NCI-H2171 treated with DMSO at 0.1 percent for 48 hours (cell line): ENCODE measurements at regions not wholly inside any gene's neighbourhood (a gene's known extent, or its start where the extent isn't known, plus 50 kb on each side); places are given as distances from the start of the nearest gene placed in this dataset.
"Not testable (repeated sequence)": the region's sequence is repeated elsewhere in the genome, so short reads cannot be mapped to it uniquely, and the experiment has no call there.

ENCODE experiments used
- DNase-seq: peaks from one replicate; lab custom pipeline; 2025; lab: John Stamatoyannopoulos, UW

DNA sequence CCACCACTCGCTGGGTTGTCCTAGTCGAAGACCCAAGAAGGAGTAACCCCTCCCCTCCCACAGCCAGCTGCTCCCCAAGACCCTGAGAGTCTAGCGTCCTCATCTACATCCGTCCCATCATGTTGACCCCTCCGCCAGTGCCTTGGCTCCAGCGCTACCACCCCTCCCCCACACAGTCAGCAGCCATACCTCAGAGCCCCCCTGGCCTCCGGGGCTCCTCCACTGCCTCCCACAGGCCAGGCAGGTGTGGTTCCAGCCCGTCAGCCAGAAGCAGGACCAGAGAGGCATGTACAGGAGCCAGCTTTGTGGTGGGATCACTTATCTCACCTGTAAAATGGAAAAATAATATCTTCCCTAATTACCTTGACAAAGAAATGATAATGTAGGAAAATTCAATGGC, 51.5 kb upstream of the PHF21B start:
- no peak for DNase-seq

DNA sequence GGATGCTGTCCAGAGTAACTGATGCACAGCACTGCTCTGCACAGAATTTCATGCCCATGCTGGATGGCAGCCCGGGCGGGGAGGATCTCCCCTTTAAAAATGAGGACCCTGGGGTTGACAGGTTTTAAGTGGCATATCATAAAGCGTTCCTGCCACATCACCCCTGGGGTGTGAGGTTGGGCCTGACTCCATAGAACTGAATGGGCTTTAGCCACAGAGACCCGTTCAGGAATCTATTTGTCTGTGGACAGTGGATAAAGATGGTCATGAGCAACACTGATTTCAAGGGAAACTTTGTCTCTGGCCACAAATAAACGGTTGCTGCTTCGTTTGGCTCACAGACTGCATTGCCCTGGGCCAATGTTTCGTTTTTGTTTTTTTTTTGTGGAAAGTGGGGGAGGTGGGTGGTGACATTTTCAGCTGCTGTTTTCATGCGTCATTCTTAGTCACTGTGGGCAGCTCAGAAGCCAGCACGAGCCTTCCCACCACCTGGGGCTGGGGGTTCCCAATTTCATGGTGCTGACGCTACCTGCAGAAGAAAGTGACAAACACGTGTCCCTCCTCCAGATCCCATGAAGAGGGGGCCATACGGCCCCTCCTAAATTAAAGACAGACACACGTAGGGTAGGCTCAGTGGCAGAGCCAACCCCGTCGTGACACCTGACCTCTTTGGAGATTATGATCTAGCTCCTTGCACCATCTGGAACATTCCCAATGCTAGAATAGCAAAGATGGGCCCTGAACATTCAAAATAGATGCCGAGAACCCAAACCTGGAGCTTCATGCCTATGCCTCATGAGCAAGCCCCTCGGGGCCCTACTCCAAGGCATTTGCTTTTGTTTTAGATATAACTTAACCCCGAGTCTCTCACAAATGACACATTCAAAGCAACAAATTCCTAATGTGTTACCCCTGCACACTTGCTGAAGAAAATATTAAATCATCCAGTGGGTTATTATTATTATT, 54.8 kb upstream of the PHF21B start:
- DNase-seq: no peak

GRCh38 chr22:45065726-45066125, 55.9 kb upstream of the PHF21B start:
- no peak for DNase-seq

- DNase-seq: no peak
Observed at GRCh38 chr22:45067731-45068130, 57.9 kb upstream of the PHF21B start.

GRCh38 chr22:45069925-45070324, 60.1 kb upstream of the PHF21B start:
- DNase-seq: no peak

DNA sequence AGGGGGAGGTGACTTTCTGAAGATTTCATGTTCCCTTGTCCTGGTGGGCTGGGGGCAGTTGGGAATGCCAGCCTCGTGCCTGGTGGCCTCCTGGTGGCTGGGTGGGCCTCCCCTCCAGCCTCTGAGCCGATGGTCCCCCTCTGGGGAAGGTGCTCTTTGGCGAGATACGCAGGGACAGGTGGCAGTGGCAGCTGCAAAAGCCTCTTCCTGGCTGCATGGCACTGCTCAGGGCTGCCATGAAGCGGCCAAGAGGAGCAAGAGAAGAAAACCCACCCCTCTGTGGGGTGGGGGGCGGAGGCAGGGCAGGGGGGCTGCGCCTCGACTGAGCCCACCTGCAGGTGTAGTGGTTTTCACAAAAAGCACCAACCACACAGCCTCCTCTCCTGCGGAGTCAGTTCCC, 61.8 kb upstream of the PHF21B start:
- peak; percentile 56 for DNase-seq

DNA sequence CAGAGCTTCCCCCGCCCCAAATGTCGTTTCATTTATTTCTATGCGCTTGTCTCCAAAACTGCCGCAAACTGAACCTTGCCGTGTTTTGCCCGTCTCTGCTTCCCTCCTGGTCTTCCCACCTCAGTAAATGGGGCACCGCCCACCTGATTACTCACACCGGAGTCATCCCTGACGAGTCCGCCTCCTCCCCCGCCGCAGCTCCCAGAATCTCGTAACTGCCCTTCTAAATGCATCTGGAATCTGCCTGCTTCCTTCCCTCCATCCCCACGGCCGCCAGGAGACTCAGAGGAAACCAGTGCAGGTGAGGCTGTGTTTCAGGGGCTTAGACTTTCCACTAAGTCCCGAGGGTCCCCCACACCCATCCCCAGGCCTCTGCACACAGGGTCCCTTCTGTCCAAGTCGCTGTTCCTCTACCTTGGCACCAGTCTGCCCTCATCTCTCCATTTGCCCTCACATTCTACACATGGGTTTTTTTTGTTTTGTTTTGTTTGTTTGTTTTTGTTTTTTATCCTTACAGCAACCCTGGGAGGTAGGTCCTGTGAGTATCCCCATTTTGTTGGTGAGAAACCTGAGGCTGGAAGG, 62.6 kb upstream of the PHF21B start:
- DNase-seq: no peak

DNA sequence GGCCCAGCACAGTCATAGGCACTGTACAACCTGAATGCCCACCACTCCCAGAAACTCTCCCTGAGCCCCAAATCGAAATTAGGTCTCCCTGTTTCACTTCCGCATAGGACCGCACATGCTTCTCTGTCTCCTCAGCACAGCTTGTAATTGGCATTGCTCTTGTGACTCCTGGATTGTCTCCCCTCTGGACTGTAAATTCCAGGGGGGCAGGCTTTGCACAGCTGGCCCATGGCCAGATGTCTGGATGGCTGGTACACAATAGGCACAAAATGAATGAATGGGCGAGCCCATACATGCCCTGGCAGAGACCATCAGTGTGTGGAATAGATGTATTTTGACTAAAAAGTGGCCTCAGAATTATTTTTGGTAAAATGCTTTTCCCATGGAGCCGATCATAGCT, 63.3 kb upstream of the PHF21B start:
- peak; percentile 28 for DNase-seq

GRCh38 chr22:45077286-45077685, 67.5 kb upstream of the PHF21B start:
- DNase-seq: no peak

DNA sequence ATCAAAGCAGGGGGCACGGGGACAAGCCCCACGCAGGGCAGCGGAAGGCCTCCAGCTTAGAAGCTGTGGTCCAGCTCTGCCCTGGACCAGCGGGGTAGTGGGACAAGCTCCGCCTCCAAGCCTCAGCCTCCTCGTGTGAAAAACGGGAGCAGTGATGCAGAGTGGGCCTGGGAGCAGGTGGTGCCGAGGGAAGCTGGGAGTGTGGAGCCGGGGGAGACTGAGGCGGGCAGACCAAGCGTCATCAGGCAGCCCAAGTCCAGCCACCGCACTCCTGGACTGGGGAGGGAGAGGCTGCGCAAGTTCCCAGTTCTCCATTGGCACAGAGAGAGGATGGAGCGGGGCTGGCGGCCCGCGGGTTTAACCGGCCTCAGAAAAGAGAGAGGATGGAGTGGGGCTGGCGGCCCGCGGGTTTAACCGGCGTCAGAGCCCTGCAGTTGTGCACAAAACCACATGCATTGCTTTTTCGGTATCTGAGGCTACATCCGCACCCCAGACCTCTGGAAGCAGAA, 68.1 kb upstream of the PHF21B start:
- DNase-seq: no peak

- no peak for DNase-seq
Observed at GRCh38 chr22:45082795-45083194, 73.0 kb upstream of the PHF21B start.

- peak; percentile 39 for DNase-seq
Observed at GRCh38 chr22:45083659-45084305, 74.0 kb upstream of the PHF21B start.

DNA sequence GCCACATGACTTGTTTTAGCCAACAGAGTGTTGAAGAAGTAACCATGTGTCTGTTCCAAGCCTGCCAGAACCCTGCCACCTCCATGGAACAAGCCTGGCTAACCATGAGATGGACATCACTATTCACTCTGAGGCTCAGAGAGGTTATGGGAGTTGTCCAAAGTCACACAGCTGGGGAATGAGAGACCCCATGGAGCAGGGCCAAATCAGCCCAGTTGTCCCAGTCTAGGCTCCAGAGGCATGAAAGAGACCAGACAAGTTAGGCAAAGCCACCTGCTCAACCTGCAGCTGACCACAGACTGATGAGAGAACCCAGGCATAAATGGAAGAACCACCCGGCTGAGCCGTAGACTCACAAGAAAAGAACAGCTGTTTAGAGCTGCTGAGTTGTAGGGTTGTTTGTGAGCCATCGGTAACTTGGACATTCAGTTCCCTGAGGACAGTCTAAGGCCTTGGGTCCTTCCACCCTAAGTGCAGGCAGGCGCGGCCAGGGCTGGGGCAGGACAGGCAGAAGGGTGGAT, 74.7 kb upstream of the PHF21B start:
- no peak for DNase-seq

- no peak for DNase-seq
Observed at GRCh38 chr22:45087802-45088201, 75.9 kb upstream of the NUP50 start.

DNA sequence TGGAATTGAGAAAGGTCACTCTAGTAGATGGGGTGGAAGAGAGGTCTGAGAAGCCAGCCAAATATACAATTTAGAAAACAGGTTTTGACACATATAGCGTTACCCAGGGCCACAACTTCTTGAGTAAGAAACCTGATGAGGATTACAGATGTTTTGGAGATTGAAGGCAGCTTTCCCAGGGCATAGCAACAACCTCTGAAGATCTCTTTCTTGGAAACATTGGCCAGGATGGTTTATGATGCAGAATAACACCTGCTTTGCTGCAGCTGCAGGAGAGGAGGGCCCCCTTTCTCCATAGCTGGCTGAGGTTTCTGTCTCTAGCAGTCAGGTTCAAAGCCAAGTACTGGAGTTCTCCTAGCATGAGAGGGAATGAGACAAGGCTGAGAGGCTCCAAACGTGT, 75.1 kb upstream of the NUP50 start:
- no peak for DNase-seq

GRCh38 chr22:45090497-45090910, 73.2 kb upstream of the NUP50 start:
- DNase-seq: no peak

- DNase-seq: no peak
Observed at GRCh38 chr22:45091254-45091854, 72.4 kb upstream of the NUP50 start.

DNA sequence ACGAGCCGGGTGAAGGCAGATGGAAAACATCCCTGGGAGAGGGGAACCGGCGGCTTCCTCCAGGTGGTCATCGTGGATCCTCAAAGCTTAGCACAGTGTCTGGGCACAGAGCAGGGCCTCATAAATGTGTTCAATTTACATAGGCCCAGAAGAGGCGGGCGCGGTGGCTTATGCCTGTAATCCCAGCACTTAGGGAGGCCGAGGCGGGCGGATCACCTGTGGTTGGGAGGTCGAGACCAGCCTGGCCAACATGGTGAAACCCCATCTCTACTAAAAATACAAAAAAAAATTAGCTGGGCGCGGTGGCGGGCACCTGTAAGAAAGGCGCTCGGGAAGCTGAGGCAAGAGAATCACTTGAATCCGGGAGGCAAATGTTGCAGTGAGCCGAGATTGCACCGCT, 71.8 kb upstream of the NUP50 start:
- not testable (repeated sequence) for DNase-seq

GRCh38 chr22:45092644-45093043, 71.1 kb upstream of the NUP50 start:
- no peak for DNase-seq

DNA sequence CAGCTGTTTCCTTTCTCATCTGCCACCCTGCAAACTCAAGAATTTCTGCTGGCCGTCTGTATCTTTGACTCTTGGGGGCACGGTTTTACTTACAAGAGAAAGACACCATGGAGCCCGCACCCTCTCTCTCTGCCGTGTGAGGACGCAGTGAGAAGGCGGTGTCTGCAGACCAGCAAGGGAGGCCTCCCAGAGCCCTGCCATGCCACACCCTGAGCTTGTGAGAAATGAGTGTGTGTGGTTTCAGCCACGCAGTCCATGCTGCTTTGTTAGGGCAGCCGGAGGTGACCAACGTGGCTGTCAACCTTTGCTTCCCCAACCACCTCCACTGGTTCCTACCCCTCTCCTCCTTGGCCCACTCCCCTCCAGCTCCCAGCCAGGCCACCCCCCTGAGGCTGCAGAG, 70.1 kb upstream of the NUP50 start:
- no peak for DNase-seq

- DNase-seq: no peak
Observed at GRCh38 chr22:45094081-45094720, 69.5 kb upstream of the NUP50 start.

DNA sequence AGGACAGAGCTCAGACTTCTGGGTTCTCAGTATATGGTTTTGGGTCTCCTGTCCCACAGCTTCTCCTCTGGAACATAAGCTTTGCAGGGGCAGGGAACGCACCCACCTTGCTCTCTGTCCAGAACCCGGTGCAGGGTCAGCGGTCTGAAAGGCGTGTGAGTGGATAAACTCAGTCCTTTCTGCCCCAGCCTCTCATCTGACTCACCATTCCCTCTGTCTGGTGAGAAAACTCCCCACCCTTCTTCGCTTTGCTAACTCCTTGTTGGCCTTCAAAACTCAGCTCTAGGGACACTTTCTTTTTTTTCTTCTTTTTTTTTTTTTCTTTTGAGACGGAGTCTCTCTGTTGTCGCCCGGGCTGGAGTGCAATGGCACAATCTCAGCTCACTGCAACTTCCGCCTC, 68.9 kb upstream of the NUP50 start:
- DNase-seq: no peak
